GM12865 (cell line): ENCODE measurements at regions not wholly inside any gene's neighbourhood (a gene's known extent, or its start where the extent isn't known, plus 50 kb on each side); places are given as distances from the start of the nearest gene placed in this dataset.

Experiments
- DNase-seq: peaks from one replicate; pipeline ENCODE4 v3.0.0; 2010; ENCODE audit warnings: low read depth
- H3K4me3 ChIP-seq: 2 replicates; pipeline ENCODE4 v1.5.1; 2011; ENCODE audit warnings: mild to moderate bottlenecking, low read depth, low read length, control low read depth
- CTCF ChIP-seq: IDR thresholded peaks from 2 replicates; pipeline ENCODE4 v1.5.1; 2011; ENCODE audit warnings: low read length, control low read depth, low read depth, inconsistent platforms; ENCODE audit not compliant: insufficient read depth; ENCODE audit errors: missing control alignments

GRCh38 chr11:97309291-97309690 is 919.5 kb downstream of the JRKL start:
- DNase-seq, result no peak
- no peak overlapping the region for H3K4me3 ChIP-seq
- TF ChIP-seq CTCF, result no peak

GRCh38 chr11:97325693-97326092 is 935.9 kb downstream of the JRKL start:
- DNase-seq, result no peak
- no peak overlapping the region for H3K4me3 ChIP-seq
- peak; percentile 4 for TF ChIP-seq CTCF

GRCh38 chr11:97332271-97332670 is 942.5 kb downstream of the JRKL start:
- no peak for TF ChIP-seq CTCF
- no peak for DNase-seq
- H3K4me3 ChIP-seq, result no peak overlapping the region

GRCh38 chr11:97336064-97336463 is 946.3 kb downstream of the JRKL start:
- no peak for TF ChIP-seq CTCF
- DNase-seq, result no peak
- H3K4me3 ChIP-seq, result no peak overlapping the region

- TF ChIP-seq CTCF, result no peak
- no peak for DNase-seq
- no peak overlapping the region for H3K4me3 ChIP-seq
Observed at GRCh38 chr11:97345032-97345431, 955.2 kb downstream of the JRKL start.

- no peak overlapping the region for H3K4me3 ChIP-seq
- no peak for DNase-seq
- no peak for TF ChIP-seq CTCF
Observed at GRCh38 chr11:97349201-97349600, 959.4 kb downstream of the JRKL start.

- no peak overlapping the region for H3K4me3 ChIP-seq
- DNase-seq, result no peak
- TF ChIP-seq CTCF, result no peak
Observed at GRCh38 chr11:97351939-97352338, 962.1 kb downstream of the JRKL start.
